Vagina (tissue), 2 donors: ENCODE measurements at regions not wholly inside any gene's neighbourhood (a gene's known extent, or its start where the extent isn't known, plus 50 kb on each side); places are given as distances from the start of the nearest gene placed in this dataset.

ENCODE experiments used
- POLR2A ChIP-seq, 2 donors: fragments of 450-650 bp; IDR thresholded peaks; one replicate each; pipeline ENCODE4 v1.6.1; 2017; ENCODE audit warnings: antibody characterized with exemption in 2 of 2, mild to moderate bottlenecking in 2 of 2, moderate library complexity in 2 of 2
- POLR2AphosphoS5 ChIP-seq, 2 donors: sonication (generic); formaldehyde crosslinking; IDR thresholded peaks; one replicate each; pipeline ENCODE4 v1.9.0; 2017; ENCODE audit warnings: antibody characterized with exemption in 2 of 2, mild to moderate bottlenecking in 2 of 2, low read depth in 1 of 2; ENCODE audit not compliant: insufficient read depth in 1 of 2
- TF ChIP-seq, protein P1 (sequence below), 3 experiments: fragments of 450-650 bp in 2 of 3; fragments of 200-600 bp in 1 of 3; sonication (generic) in 1 of 3; IDR thresholded peaks; one replicate each; pipeline ENCODE4 v1.5.1; 2017 to 2019; ENCODE audit warnings: antibody characterized with exemption in 3 of 3, mild to moderate bottlenecking in 2 of 3, moderate library complexity in 2 of 3

GRCh38 chr5:74953554-74953936 is 87.4 kb upstream of the FAM169A start:
- TF ChIP-seq POLR2A (IDR thresholded peaks at IDR 0.05) (no peak), POLR2AphosphoS5 (IDR thresholded peaks at IDR 0.05; ENCODE audit: insufficient read depth in 1 of 2, low read depth in 1 of 2) (no peak)
- TF ChIP-seq, protein P1, sequence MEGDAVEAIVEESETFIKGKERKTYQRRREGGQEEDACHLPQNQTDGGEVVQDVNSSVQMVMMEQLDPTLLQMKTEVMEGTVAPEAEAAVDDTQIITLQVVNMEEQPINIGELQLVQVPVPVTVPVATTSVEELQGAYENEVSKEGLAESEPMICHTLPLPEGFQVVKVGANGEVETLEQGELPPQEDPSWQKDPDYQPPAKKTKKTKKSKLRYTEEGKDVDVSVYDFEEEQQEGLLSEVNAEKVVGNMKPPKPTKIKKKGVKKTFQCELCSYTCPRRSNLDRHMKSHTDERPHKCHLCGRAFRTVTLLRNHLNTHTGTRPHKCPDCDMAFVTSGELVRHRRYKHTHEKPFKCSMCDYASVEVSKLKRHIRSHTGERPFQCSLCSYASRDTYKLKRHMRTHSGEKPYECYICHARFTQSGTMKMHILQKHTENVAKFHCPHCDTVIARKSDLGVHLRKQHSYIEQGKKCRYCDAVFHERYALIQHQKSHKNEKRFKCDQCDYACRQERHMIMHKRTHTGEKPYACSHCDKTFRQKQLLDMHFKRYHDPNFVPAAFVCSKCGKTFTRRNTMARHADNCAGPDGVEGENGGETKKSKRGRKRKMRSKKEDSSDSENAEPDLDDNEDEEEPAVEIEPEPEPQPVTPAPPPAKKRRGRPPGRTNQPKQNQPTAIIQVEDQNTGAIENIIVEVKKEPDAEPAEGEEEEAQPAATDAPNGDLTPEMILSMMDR (IDR thresholded peaks at IDR 0.05): no peak
